ENCODE measurements at regions not wholly inside any gene's neighbourhood (a gene's known extent, or its start where the extent isn't known, plus 50 kb on each side); places are given as distances from the start of the nearest gene placed in this dataset.

- Mint-ChIP-seq H3K4me3 (ENCODE audit: low read depth, unreplicated experiment) (no peak overlapping the region), H3K4me1 (ENCODE audit: low read depth, unreplicated experiment) (no peaks in the 10 kb centered on the region), H3K9me3 (ENCODE audit: low read depth, unreplicated experiment) (peaks cover 6% of the 10 kb centered on the region), H3K36me3 (ENCODE audit: insufficient read depth, unreplicated experiment) (no peaks in the 10 kb centered on the region), H3K27ac (ENCODE audit: unreplicated experiment) (no peak overlapping the region), H3K27me3 (ENCODE audit: unreplicated experiment) (no peaks in the 10 kb centered on the region)
- no TSS peak for BruUV-seq (replicated peaks)
- intact Hi-C loops (cut with micrococcal nuclease; ENCODE audit: unreplicated experiment), result no loop called here
- CTCF ChIA-PET, result no interaction called here
- DNase-seq, result no peak
- TF ChIP-seq CTCF (IDR thresholded peaks at IDR 0.05; ENCODE audit: unreplicated experiment), result no peak
Measured at GRCh38 chr3:73894474-73895213, 269.9 kb upstream of the PDZRN3 start.

- TF ChIP-seq CTCF (IDR thresholded peaks at IDR 0.05; ENCODE audit: unreplicated experiment), result no peak
- Mint-ChIP-seq H3K27ac (ENCODE audit: unreplicated experiment) (no peak overlapping the region), H3K4me3 (ENCODE audit: low read depth, unreplicated experiment) (no peak overlapping the region), H3K4me1 (ENCODE audit: low read depth, unreplicated experiment) (no peaks in the 10 kb centered on the region), H3K9me3 (ENCODE audit: low read depth, unreplicated experiment) (peaks cover 3% of the 10 kb centered on the region), H3K27me3 (ENCODE audit: unreplicated experiment) (no peaks in the 10 kb centered on the region), H3K36me3 (ENCODE audit: insufficient read depth, unreplicated experiment) (no peaks in the 10 kb centered on the region)
- no TSS peak for BruUV-seq (replicated peaks)
- CTCF ChIA-PET, result no interaction called here
- intact Hi-C loops (cut with micrococcal nuclease; ENCODE audit: unreplicated experiment), result no loop called here
- no peak for DNase-seq
Measured at GRCh38 chr3:73893089-73893488, 268.3 kb upstream of the PDZRN3 start.

GRCh38 chr3:73885862-73886261 lies 261.1 kb upstream of the PDZRN3 start:
- Mint-ChIP-seq H3K36me3 (ENCODE audit: insufficient read depth, unreplicated experiment) (no peaks in the 10 kb centered on the region), H3K4me1 (ENCODE audit: low read depth, unreplicated experiment) (no peaks in the 10 kb centered on the region), H3K4me3 (ENCODE audit: low read depth, unreplicated experiment) (no peak overlapping the region), H3K27ac (ENCODE audit: unreplicated experiment) (no peak overlapping the region), H3K9me3 (ENCODE audit: low read depth, unreplicated experiment) (peaks cover 6% of the 10 kb centered on the region), H3K27me3 (ENCODE audit: unreplicated experiment) (no peaks in the 10 kb centered on the region)
- intact Hi-C loops (cut with micrococcal nuclease; ENCODE audit: unreplicated experiment), result no loop called here
- TF ChIP-seq CTCF (IDR thresholded peaks at IDR 0.05; ENCODE audit: unreplicated experiment), result no peak
- CTCF ChIA-PET, result no interaction called here
- no peak for DNase-seq
- BruUV-seq (replicated peaks), result no TSS peak

GRCh38 chr3:73884361-73884760 lies 259.6 kb upstream of the PDZRN3 start:
- TF ChIP-seq CTCF (IDR thresholded peaks at IDR 0.05; ENCODE audit: unreplicated experiment), result no peak
- intact Hi-C loops (cut with micrococcal nuclease; ENCODE audit: unreplicated experiment), result no loop called here
- Mint-ChIP-seq H3K36me3 (ENCODE audit: insufficient read depth, unreplicated experiment) (no peaks in the 10 kb centered on the region), H3K4me1 (ENCODE audit: low read depth, unreplicated experiment) (no peaks in the 10 kb centered on the region), H3K27ac (ENCODE audit: unreplicated experiment) (no peak overlapping the region), H3K9me3 (ENCODE audit: low read depth, unreplicated experiment) (peaks cover 8% of the 10 kb centered on the region), H3K4me3 (ENCODE audit: low read depth, unreplicated experiment) (no peak overlapping the region), H3K27me3 (ENCODE audit: unreplicated experiment) (no peaks in the 10 kb centered on the region)
- no TSS peak for BruUV-seq (replicated peaks)
- CTCF ChIA-PET, result no interaction called here
- no peak for DNase-seq

All from Calu3 (cell line).